ENCODE measurements at regions not wholly inside any gene's neighbourhood (a gene's known extent, or its start where the extent isn't known, plus 50 kb on each side); places are given as distances from the start of the nearest gene placed in this dataset.

GRCh38 chr12:20259786-20260185 lies 108.6 kb upstream of the PDE3A start:
- TF ChIP-seq CTCF (IDR thresholded peaks at IDR 0.05) (no peak), POLR2A (IDR thresholded peaks at IDR 0.05) (no peak)
